Prostate gland (tissue), 2 donors: ENCODE measurements at regions not wholly inside any gene's neighbourhood (a gene's known extent, or its start where the extent isn't known, plus 50 kb on each side); places are given as distances from the start of the nearest gene placed in this dataset.

ENCODE experiments used
- POLR2A ChIP-seq: fragments of 450-650 bp; IDR thresholded peaks from one replicate; pipeline ENCODE4 v1.6.1; 2016; ENCODE audit warnings: antibody characterized with exemption, mild to moderate bottlenecking
- TF ChIP-seq, protein P1 (sequence below), 4 experiments: fragments of 200-600 bp in 2 of 4; fragments of 450-650 bp in 2 of 4; sonication (generic) in 2 of 4; IDR thresholded peaks; 1 replicate in 3 of 4; 2 replicates in 1 of 4; pipeline ENCODE4 v1.5.1; 2016 to 2019; ENCODE audit warnings: antibody characterized with exemption in 4 of 4, mild to moderate bottlenecking in 2 of 4, moderate library complexity in 2 of 4

DNA sequence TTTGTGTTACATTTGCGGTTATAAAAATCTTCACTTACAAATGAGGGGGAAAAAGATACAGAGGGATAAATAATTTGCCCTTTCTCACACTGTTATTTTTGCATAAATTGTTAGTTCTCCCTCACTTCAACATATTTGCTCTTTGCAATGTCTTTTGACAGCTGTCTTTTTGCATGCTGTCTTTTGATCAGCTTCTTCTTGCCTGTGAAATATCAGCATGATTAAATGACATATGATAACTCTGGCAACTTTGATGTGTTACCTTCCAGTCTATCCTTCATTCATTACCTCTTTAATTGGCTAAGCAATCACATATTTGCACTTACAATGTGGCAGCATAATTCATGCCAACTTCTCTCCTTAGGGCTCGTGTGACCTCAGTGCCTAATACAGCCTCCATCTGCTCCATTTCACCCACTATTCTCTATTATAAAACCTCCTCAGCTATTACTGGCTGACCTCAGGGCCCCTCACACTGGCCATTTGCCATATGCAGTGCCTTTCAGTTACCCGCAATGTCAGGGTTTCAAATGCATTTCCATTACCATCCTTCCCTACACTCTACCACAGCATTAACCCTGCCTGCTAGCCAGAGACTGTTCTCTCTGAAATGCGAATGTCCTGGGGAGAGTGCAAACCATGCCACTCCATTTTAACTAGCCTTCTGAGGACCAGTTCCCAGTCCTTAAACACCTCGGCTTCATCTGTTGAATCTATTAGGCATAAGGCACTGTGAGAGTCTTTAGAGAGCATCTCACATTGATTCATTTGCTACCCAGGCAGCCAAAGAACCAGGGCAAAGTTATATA is 1056.6 kb upstream of the CHAC2 start:
- TF ChIP-seq POLR2A = no peak
- TF ChIP-seq, protein P1, sequence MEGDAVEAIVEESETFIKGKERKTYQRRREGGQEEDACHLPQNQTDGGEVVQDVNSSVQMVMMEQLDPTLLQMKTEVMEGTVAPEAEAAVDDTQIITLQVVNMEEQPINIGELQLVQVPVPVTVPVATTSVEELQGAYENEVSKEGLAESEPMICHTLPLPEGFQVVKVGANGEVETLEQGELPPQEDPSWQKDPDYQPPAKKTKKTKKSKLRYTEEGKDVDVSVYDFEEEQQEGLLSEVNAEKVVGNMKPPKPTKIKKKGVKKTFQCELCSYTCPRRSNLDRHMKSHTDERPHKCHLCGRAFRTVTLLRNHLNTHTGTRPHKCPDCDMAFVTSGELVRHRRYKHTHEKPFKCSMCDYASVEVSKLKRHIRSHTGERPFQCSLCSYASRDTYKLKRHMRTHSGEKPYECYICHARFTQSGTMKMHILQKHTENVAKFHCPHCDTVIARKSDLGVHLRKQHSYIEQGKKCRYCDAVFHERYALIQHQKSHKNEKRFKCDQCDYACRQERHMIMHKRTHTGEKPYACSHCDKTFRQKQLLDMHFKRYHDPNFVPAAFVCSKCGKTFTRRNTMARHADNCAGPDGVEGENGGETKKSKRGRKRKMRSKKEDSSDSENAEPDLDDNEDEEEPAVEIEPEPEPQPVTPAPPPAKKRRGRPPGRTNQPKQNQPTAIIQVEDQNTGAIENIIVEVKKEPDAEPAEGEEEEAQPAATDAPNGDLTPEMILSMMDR (IDR thresholded peaks at IDR 0.05) = no peak
